ENCODE measurements at regions not wholly inside any gene's neighbourhood (a gene's known extent, or its start where the extent isn't known, plus 50 kb on each side); places are given as distances from the start of the nearest gene placed in this dataset.
"Not testable (repeated sequence)": the region's sequence is repeated elsewhere in the genome, so short reads cannot be mapped to it uniquely, and the experiment has no call there.

DNA sequence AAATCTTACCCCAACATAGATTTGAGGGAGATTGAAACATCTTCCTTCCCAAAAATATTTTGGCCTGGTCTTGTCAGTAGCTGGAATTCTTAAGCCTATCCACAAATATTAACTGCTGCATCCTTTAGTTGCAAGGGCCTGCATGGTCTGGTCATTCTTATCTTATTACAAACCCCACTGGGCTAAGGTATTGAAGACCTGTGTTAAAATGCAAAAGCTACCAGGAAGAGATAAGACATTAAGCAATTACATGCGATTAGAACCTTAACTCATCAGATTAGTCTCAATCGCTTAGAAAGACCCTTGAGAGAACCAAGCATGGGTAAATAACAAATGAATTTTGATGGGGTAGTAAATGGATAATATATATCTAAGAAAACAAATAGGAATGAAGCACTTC, 426.6 kb downstream of the FRK start:
- no peak for DNase-seq

DNA sequence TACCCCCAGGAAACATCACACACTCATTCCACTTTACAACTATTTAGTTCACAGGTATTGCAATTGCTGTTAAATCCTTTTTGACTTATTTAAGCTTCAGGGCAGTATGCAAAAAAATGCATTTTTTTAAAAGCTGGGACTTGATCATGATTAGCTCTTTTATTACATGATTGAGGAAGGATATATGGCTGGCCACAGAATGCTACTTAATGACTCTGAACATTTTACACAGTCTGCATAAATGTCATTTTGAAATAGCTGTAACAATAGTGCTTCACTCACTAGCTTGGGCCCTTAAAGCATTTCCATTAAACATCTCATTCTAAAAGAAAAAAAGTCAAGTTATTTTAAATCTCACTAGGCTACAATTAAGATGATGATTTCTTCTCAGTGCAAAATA, 429.7 kb downstream of the FRK start:
- DNase-seq, result no peak

DNA sequence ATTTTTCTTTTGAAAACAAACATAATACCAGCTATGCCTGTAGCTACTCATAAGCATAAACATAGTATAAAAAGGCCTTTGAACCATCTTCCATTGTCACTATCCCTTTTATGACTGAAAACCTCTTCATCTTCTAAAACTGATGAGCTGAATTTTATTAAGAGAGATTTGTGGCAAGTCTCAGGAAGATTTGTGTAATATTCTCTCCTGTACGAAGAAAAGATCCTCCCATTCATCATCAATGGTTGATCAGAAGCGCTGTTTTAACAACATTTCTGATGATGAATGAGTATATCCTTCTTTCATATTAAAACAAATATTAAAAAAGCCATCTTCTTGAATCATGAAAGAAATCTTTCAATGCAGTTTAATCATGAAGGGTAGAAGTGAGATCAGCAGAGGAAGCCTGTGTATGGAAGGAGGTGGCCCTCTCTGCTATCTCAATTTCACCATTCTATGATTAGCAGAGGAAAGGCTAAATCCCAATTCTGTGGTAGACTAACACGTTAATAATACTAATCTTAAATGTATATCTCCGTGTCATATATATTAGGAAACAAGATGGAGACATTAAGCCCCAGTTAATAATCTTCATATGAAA, 430.2 kb downstream of the FRK start:
- no peak for DNase-seq

DNA sequence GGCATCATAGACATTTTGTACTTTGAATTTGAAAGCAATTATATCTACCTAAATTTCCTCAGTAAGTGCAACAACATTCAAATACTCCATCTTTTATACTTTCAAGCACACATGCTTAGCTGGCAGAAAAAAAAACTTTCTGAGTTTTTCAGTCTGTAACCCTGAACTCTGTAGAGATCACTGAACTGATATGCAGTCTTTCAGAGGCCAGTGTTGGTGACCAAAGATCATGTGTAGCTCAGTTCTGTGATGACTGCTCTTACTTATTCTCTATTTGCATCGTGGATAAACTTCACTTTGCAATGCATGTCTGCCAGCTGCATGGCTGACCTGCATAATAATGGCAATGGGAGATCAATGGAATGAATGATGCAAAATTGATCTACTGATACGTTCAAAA, 431.3 kb downstream of the FRK start:
- DNase-seq, result no peak

DNA sequence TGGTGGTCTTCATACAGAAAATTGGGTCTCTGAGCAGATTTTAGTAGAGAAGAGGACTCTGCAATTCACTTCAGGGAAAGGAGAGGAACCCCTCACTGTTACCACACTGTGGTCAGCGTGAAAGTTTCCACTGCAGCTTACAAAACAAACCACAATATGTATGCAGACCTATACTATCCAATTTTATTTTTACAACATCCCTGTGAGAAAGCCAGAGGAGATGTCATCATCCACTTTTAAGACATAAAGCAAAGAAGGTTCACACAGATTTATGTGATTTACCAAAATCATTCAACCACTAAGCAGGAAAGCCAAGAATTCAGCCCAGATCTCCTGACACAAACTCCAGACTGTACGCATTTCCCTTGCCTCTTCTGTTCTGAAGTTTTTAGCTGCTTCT, 442.4 kb downstream of the FRK start:
- DNase-seq, result no peak

DNA sequence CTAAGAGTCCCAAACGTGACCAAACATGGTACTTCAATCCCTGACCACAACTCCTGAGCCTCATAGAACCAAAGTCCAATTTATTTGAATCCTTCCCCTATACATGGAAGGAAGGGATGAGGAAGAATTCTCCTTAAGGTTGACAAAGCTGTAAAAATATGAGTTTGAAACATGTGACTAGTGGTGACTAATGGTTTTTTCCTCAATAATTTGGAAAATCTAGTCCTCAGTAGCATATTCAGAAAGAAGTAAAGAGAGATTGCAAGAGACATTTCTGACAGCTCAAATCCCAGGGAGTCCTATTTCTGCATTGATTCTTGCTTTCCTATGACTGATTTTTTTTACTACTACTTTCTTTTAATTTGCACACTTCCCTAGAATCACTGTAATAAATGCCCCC, 443.7 kb downstream of the FRK start:
- DNase-seq, result no peak

DNA sequence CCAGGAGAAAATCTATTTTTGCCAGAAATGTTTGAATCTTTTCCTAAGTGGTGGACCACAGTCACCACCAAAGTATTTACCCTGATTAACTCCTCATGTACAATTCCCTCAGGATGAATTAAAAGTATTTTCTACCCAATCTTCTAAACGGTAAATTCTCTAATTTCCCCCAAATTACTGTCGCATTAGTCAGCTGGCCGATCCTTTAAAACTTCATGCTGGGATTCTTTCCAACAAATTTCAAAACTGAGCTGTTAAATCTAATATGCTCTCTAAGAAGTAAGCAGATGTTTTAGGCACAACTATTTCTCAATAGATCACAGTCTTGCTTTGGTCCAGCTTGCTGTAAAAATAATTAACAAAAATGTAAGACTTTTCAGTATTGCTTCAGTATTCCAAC, 447.2 kb downstream of the FRK start:
- DNase-seq, result no peak

DNA sequence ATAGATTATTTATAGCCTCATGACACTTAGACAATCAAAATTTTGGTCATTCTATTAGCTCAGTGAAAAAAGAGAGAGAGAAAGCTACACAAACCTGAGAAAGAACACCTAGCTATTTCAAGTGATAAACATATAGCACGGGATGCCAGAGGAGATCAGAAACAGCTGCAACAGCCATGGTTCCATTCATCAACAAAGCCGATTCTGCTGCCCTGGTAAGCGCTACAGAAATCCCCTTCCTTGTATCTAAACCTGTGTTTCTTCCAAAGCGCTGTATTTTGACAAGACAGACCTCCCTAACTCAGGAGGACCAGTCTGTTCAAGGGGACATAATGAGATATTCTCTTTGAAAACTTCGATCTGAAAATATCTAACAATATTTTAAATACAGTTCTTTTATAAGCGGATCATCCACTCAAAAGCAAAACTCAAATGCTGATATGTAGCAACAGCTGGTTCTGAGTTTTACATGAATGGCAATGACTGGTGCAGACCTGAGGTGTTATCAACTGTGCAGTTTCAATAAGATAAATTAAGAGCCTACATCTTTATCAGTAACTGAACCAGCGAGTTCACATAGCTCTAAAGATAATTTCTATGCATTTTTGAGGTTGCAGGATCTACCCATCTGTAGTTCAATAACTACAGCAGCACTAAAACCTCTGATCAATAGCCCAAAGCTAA, 447.8 kb downstream of the FRK start:
- DNase-seq, result no peak

DNA sequence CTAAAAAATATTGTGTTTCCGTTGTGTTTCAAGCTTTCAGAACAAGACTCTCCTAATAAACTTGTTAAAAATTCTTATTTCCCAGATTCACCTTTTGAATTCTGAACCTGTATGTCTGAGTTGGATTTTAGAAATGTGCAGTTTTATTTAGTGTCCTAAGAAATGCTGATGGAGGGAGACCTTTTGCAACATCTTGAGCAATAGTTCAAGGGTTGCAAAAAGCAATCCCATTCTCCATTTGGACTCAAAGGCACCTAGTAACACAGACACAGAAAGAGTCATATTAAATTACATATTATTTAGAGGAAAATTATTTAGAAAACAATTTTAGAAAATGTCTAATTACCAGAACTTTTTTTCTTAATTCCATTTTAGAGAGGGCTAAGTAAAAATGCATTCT, 448.5 kb downstream of the FRK start:
- no peak for DNase-seq

DNA sequence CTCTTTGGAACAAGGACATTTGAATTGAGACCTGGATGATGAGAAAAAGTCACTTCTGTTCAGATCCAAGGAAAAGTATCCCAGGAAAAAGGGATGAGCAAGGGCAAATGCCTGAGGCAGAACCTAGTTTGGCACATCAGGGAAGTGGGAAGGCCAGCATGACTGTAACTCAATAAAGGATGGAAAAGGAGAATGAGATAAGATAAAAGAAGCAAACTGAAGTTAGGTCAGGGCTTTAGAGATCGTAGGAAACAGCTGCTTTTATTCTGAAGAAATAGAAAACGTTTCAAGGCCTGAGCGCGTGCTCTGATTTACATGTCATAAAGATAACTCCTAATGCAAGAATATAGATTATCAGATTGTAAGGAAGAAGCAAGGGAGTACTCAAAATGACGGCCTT, 450.0 kb downstream of the FRK start:
- DNase-seq, result no peak

DNA sequence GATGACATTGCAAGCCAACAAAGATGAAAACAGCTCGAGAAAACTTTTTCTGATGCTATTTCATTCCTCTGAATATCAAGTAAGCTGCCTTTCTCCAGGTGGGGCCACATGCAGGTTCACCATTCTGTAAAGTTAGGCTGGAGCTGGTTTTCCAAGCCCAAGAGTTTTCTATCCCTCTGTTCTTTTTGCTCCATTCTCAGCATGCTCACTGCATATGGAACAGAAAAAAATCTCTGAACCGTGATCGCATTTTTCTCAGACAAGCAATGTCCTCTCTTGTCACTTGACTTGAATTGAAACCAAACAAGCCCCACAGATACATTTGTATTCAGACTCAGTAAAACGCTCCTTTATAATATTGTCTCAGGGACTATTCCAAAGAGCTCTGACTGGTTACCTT, 451.6 kb downstream of the FRK start:
- DNase-seq, result no peak

DNA sequence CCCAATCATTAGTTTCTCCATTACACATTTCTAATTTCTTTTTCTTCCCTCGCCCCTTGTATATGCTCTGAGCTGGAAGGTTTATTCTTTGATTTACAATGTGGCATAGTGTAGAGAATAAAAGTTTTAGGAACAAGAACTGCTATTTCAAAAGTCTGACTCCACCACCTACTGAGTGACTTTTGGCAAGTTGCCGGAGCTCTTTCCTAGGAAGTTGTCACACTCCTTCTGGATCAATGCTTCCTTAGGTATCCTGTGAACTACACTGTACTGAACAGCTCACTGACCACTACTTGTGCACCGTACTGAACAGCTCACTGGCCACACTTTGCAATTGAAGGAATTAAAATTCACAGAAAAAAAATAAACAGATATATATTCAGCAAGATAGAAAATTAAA, 458.2 kb downstream of the FRK start:
- DNase-seq, result no peak

DNA sequence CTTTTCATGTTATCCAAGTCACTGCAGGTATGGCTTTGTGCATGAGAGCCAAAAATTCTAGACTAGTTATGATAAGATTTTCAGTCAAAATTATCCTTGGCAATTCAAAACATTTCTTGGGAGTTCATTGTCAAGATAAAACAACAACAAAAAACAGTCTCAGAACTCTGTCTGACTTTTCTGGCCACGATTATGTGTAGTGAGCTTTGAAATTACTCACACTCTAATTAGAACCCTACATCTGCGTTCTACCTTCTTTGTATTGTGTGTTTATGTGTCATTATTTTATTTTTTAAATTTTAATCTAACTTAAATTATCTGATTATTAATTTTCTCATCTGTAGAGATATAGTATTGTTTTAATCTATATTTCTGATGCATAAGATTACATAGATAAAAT, 459.2 kb downstream of the FRK start:
- DNase-seq, result no peak

DNA sequence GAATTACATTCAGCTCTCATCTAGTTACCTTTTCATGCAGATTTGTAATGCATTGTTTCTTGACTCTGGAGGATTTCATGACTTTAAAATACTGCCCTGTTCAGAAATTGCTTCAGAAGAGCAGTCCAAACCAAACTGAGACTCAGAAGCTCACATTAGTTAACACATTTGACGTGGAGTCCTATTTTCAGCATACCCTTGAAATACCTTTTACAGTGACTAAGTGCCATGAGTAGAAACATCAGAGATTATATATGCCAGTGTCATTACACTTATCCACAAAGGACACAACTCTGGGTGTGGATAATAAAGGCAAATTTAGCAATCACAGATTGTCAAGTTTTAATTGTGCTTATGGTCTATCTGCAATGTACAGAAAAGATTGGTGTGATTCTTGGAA, 459.6 kb downstream of the FRK start:
- no peak for DNase-seq

DNA sequence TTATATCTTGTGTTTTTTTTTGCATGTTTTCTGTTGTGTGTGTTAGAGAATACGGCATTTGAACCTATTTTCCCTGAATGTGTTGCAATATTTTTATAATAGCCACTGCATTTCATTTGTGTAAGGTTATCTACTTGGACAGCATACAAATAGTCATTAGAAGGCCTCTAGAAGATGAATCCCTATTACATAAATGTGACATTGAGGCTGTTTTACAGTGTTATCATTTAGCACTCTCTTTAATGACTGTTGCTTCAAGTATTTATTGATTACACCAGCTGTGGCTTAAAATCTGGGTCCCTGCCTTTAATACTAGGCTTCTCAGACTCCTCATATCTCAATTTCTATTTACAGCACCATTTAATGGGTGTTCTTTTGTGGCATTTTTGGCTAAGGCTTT, 465.8 kb downstream of the FRK start:
- DNase-seq, result no peak

DNA sequence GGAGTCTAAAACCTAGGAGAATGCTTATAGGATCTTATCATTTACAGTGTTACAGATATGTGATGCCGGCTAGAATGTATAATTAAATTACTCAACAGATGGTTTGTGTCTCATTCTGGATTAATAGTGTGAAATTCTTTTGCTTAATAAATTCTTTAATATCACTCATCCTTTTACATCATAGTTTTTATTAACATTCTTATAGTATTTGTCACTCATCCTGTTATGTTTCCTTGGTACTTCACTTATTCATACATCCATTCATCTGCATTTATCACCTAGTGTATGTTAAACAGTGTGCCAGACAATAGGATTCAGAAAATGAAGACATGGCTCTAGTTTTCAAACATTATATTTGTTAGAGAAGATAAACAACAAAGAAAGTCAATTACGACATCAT, 468.7 kb downstream of the FRK start:
- no peak for DNase-seq

DNA sequence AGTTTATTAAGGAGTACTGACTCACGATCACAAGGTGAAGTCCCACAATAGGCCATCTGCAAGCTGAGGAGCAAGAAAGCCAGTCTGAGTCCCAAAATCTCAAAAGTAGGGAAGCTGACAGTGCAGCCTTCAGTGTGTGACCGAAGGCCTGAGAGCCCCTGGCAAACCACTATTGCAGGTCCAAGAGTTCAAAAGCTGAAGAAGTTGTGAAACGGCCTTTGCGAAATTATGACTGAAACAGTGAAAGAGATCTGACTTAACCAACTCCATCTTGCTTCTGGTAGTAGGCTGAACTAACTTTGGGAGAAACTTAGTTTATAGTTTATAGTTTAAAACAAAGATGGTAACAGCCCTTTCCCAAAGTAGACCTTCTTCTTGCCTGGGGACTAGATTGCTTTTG, 471.6 kb downstream of the FRK start:
- DNase-seq, result not testable (repeated sequence)

DNA sequence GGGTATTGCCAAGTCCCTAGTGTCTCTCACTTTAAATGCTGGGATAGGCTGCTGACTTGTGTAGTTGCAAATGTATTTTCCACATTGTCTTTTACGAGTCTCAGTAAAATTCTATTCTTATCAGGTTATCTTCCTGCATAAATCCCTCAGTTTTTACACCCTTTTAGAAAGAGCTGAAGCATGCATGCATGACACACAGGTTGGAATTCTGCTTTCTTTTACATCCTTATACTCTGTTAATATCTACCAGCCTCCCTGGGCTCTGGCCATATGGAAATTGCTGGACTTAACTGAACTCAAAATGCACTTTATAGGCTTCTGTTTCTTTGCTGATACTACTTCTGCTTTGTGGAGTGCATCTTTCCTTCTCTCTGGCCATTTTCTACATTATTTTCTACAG, 477.4 kb downstream of the FRK start:
- no peak for DNase-seq

DNA sequence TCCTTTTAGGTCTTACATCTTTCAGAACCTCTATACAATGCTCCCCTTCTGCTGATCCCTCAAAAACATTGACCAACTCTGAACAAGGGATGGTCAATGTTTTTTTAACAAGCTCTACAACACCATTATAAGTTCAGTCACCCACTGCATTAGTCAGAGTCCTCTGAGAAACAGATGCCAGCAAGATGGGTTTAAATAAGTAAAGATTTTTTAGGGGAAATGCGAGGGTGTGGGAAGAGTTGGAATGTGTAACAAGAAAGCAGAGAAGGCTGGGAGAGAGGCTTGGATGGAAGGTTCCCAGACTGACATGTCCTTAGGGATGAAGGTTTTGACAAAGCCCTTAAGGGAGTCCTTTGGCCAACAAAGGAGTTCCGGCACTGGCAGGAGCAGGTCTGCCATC, 478.3 kb downstream of the FRK start:
- DNase-seq, result no peak

DNA sequence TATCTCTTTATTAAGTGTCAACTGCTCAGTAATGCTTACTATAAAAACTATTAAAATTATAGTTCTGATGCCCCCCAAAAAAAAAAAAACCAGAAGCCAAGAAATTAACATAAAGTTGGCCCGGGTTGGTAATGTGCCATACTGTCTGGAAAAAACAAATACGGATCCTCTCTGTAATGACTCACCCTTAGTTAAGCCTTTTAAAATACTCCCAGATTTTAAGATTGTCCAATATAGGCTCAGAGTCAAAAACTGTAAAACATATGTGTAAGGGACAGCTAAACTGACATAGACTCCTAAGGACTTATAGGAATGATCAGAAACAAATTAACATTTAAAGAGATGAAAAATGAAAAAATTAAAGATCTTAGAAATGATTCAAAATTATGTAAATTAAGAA, 481.1 kb downstream of the FRK start:
- DNase-seq, result not testable (repeated sequence)

DNA sequence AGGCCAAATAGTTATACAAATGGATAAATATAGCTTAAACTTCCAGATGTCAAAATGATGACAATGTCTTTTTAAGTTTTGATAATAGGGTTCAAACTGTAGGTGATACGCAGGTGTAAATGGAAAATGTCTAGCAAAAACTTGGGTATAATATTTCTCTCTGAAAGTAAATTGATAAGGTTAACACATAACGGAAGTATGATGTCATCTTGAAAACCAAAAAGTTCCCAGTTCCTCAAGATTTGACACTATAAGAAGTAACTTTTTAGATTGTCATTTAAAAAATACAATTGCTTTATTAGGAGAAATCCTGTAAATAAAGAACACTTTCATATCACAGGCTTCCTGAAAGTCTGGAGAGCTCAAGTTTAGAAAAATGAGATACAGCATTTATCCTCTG, 483.4 kb downstream of the FRK start:
- DNase-seq, result no peak

DNA sequence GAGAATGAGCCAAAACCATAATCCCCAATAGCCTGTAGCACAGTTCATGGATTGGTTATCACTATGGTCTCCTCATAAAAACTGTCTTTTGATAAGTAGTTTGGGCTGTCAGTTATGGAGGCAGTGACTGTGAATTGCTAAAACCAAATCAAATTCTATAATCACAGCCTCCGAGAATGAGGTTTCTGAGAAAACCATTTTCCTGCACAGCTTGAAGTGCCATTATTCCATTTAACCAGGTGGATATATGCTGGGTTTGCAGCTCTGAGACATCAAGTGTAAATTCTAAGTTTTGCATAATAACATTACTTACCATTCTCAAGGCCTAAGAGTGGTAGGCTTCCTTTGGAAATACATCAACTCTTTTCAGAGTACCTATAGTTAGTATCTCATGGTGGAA, 485.4 kb downstream of the FRK start:
- no peak for DNase-seq

DNA sequence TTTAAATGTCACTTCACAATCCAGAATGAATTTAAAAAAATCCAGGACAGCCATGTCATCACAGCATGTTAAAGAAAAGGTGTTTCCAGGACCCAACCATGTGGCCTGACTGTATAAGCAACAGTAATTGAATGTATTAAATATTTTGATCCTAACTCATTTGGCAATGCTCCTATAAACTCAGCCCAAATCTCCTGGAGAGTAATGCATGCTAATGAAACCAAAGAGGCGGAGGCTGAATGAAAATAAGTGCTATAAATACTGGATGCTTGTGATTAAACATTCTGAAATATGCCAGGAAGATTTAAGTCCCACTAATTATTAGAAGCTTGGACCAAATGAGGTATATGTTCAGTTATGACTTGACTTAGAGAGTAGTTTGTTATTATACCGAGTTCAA, 486.8 kb downstream of the FRK start:
- DNase-seq, result no peak

DNA sequence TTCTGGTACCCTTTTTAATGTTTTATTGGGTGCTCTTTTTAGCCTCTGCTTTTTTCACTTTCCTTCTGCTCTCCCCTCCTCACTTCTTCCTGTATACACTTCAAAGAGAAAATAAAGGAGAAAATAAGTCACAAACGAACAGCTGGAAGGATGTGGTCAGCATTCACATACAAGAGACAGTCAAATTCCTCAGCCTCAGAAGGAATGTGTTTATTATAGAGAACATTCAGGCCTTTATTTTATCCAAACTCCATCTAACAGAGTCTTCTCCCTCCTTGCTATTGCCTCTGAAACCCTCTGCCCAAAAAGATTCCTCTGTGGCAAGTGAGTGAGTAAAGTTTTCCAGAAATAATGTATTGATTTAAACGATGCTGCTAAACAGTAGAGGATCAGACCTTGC, 490.4 kb downstream of the FRK start:
- no peak for DNase-seq
